Activated CD4-positive, alpha-beta T cell treated with anti-CD3 and anti-CD28 coated beads for 48 hours (primary cell): ENCODE measurements at regions not wholly inside any gene's neighbourhood (a gene's known extent, or its start where the extent isn't known, plus 50 kb on each side); places are given as distances from the start of the nearest gene placed in this dataset.
"Not testable (repeated sequence)": the region's sequence is repeated elsewhere in the genome, so short reads cannot be mapped to it uniquely, and the experiment has no call there.

Source experiments
- DNase-seq: peaks from one replicate; pipeline ENCODE4 v3.0.0-alpha.2; 2020

- no peak for DNase-seq
Measured at GRCh38 chr4:97132435-97132834, 1010.8 kb downstream of the STPG2 start.

- no peak for DNase-seq
Measured at GRCh38 chr4:97134456-97134855, 1008.8 kb downstream of the STPG2 start.

GRCh38 chr4:97139791-97140190 is 1003.5 kb downstream of the STPG2 start:
- no peak for DNase-seq

GRCh38 chr4:97140545-97140944 is 1002.7 kb downstream of the STPG2 start:
- DNase-seq: no peak

GRCh38 chr4:97141332-97141731 is 1001.9 kb downstream of the STPG2 start:
- DNase-seq: not testable (repeated sequence)

DNA sequence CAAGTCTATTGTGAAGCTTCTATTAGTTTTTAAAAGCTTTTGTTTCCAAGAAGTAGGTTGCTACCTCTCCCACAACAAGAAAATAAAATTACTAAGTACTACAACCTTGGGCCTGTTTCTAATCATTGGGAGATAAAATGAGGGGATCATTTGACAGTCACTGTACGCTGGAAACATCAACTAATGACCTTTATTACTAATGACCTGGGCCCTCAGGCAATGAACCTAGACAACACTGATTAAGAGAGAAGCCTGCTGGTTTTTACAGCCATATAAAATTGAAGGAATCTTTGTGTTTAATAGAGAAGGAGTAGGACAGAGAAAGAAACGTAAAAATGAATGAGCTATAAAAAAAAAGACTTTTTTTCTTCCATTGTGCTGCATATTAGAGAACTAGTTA is 1000.9 kb downstream of the STPG2 start:
- no peak for DNase-seq

DNA sequence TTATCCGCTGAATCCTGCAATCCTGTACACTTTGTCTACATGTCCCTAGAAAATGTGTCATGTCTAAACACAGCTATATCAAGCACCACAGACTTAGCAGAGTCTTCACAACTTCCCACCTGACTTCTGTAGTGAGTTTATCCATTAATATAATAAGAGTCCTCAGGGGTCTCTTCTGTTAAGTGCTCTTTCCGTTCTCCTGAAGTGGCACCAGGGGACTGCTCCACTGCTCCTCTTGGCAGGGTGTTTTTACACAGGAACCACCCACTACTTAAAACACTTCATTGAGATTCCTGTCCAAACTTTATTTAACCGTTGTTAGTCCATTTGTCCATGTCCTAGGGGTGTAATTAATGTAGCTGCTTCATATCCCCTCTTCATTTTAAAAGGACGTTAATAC is 1000.4 kb downstream of the STPG2 start:
- no peak for DNase-seq

DNA sequence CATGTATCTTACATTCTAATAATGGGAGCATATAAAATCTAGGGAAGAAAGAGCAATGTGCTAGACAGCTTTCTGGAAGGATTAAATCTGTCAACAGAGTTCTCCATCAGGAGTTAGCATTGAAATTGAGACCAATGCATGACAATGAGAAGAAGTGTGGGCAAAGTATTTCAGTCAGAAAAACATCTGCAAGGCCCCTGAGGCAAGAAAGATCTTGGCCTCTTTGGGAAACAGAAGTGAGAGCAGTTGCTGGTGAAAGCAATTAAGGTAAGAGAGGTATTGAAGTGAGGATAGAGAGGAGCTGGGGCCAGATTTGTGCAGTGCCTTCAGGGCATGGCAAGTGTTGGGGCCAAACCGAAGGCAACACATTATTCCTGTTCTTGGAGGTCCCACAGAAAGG is 999.1 kb downstream of the STPG2 start:
- no peak for DNase-seq

GRCh38 chr4:97150966-97151365 is 992.3 kb downstream of the STPG2 start:
- DNase-seq: no peak

DNA sequence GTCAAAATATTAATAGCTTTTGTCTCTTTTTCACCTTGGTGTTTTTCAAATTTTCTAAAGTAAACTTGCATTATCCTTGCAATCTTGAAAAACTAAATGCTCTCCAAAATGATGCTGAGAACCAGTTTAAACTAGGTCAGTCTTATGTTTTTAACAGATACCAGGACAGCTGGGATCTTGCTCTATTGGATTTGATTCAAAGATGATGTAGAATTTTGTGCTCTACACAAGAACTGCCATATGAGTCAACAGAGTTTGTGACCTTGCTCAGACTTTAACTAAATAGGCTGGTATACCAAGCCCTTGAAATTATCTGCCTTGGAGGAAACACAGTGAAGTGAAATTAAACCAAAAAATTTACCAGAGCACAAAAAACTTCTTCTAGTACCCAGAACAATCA is 991.1 kb downstream of the STPG2 start:
- no peak for DNase-seq

GRCh38 chr4:97153042-97153441 is 990.2 kb downstream of the STPG2 start:
- no peak for DNase-seq

GRCh38 chr4:97159625-97160024 is 983.7 kb downstream of the STPG2 start:
- no peak for DNase-seq

DNA sequence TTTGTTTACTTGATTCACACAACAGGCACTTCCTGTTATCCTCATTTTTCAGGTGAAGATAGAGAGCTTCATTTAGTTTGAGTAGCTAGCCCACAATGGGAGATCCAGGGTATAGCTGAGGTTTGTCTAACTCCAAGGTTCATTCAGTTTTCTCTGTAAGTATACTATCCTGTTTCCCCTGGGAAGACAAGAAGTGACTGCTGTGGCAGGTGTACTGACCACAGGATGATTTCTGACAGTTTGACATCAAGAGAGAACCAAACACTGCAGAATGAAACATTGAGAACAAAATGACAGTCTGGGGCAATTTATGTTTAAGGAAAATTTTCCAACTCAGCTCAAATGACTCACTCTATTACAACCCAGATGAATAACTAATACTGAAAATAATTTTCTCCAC is 958.0 kb downstream of the STPG2 start:
- DNase-seq: no peak

DNA sequence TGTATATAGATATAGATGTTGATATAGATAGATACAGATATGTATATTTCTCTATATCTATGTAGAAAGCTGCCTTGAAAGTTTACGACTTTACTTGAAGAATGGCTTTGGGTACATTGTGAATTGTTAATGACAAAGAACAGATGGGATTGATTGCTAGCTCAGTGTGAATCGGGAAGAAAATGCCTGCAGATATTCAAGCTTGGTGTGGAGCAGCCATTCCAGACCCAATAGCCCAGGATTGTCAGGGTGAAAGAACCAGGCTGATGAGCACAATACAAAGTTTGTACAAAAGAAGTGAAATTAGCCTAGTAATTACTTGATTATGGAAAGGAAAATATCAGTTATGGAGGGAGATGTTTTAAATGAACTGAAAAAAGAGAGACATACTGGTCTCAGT is 946.2 kb downstream of the STPG2 start:
- DNase-seq: no peak

DNA sequence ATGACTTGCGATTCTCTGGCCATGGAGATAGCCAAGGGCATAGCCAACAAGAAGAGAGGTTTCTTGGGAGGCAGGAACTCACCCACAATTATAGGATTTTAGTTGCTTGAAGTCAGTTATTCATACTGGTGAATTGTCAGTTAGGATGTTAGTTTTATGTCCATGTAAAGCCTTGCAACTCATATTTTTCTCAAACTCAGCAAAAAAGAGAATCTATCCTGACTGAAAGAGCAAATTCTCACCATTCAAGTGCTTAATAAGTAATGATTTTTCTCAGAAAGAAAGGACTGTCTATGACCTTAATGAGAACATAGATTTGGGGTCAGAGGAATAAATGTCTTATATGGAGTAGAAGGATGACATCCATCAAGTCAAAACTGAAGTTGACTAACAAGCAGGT is 934.5 kb downstream of the STPG2 start:
- no peak for DNase-seq

- no peak for DNase-seq
Measured at GRCh38 chr4:97215409-97215941, 927.8 kb downstream of the STPG2 start.

GRCh38 chr4:97216046-97216445 is 927.2 kb downstream of the STPG2 start:
- no peak for DNase-seq

GRCh38 chr4:97235521-97235920 is 907.8 kb downstream of the STPG2 start:
- no peak for DNase-seq

DNA sequence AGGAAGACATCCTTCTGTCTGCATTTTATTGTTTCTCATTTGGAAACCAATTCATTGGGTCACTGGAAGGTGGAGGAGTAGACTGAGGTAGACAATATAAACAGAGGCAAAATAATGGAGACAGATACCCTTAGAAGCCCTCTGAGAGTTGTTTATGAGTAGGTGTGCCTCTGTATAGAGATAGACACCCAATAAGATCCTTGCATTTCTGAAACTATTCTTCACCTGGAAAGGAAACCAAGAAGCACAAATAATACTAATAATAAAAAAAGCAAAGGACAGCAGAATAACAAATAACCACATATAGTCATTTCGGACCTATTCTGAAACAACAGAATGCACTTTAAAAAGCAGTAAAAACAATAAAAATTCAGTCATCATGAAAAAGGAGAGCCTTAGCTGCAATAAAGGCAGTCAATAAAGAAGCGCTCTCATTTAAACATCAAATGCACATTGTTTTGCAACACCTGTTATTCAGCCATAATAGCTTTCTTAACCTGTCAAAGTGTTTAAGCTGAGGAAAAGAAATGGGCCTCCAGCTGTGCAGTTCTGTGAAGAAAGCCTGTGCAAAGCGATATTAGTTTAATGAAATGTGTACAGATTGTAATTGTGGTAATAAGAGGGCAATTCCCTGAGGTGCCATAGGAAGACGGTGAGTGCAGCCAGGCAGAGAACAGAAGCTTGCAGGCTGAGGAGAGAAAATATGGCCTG is 904.2 kb downstream of the STPG2 start:
- DNase-seq: no peak

DNA sequence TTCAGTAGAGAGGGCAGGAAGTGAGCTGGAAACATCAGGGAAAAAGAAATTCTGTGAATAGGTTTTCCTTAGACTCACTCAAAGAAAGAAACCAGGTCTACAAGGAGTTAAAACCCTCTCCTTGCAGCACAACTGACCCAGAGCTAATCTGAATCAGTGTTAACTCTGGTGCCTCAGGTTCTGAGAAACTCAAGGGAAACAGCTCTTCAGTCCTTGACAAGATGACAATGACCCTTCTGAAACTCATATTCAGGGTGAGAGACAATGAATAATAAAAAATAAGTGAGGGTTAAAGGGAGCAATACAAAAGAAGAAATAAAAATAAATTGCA is 903.6 kb downstream of the STPG2 start:
- no peak for DNase-seq

DNA sequence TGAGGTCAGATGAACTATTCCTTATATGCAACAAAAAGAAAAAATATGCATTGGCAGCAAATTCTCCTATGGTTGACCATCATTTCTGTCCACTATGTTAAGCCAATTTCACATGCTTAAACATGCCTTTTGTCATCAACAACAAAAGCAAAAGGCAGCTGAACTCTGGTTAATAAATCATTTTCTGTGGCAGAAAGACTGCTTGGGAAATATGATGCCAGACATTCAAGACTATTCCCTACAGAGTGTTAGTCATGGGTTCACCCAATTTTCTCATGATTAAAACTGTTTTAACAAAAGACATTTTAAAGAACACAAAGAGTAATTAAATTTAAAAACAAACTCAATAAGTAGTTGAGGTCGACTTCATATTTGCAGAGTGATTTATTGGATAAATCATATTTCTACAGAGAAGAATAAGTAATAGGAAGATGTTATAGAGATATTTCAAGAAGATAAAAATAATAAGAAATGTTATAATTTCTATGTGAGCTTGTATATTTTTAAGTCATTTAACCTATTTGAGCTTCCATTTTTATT is 890.6 kb downstream of the STPG2 start:
- DNase-seq: no peak

DNA sequence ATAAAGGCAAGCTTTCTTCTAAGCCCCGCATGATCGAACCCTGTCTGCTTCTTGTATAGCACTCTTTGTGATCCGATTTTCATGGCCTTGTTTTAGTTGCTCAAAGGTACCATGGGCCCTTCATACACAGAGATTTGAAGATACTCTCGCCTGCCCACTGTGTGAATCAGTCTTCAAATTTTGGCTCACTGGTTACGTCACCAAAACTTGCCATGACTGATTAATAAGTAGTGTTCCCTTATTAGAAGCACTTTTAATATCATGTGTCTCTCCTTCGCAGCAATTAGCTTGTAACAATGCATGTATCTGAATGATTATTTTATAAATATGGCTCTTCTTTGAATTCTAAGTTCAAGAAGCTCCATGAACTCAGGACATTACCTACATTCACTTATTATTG is 880.5 kb downstream of the STPG2 start:
- DNase-seq: no peak

DNA sequence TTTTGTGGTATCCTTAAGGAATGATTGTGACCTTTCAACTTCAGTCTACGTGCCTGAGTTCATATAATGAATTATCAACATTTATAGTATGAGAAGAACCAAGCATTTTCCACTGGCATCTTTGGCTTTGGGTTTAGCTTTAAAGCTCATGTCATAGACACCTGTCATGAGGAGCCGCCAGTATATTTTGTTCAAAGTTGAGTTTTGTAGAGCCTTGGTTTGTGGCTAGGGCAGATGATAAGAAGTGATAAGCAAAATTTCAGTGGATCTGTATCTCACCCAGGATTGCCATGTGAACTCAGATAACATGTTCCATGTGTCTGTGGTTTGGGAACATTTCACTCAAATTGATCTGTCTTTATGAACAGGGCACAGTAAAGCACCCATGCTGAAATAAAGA is 873.2 kb downstream of the STPG2 start:
- DNase-seq: no peak

- DNase-seq: no peak
Measured at GRCh38 chr4:97279391-97279790, 863.9 kb downstream of the STPG2 start.

GRCh38 chr4:97300561-97300960 is 842.7 kb downstream of the STPG2 start:
- no peak for DNase-seq
